Activated T-helper 17 cell treated with anti-CD3 and anti-CD28 coated beads, Interleukin-2, amount 50 U/mL, for 72 hours (primary cell): ENCODE measurements at regions not wholly inside any gene's neighbourhood (a gene's known extent, or its start where the extent isn't known, plus 50 kb on each side); places are given as distances from the start of the nearest gene placed in this dataset.
"Not testable (repeated sequence)": the region's sequence is repeated elsewhere in the genome, so short reads cannot be mapped to it uniquely, and the experiment has no call there.

Experiments used
- ATAC-seq: fragments of 150-1000 bp; cut with Tn5 transposase; replicated peaks from 2 replicates; pipeline ENCODE4 v1.10.0; 2021; ENCODE audit warnings: mild to moderate bottlenecking, moderate library complexity
- H3K27ac Mint-ChIP-seq: one replicate; pipeline ENCODE4 v1.8.0; 2022; ENCODE audit warnings: mixed read lengths
- H3K27me3 Mint-ChIP-seq: one replicate; pipeline ENCODE4 v1.8.0; 2022; ENCODE audit warnings: mixed read lengths
- H3K36me3 Mint-ChIP-seq: one replicate; pipeline ENCODE4 v1.8.0; 2022; ENCODE audit warnings: low read depth, mild to moderate bottlenecking, mixed read lengths
- H3K4me1 Mint-ChIP-seq: one replicate; pipeline ENCODE4 v1.8.0; 2022; ENCODE audit warnings: mixed read lengths
- H3K4me3 Mint-ChIP-seq: one replicate; pipeline ENCODE4 v1.8.0; 2022; ENCODE audit warnings: mild to moderate bottlenecking, mixed read lengths
- H3K9me3 Mint-ChIP-seq: one replicate; pipeline ENCODE4 v1.8.0; 2022; ENCODE audit warnings: mixed read lengths

DNA sequence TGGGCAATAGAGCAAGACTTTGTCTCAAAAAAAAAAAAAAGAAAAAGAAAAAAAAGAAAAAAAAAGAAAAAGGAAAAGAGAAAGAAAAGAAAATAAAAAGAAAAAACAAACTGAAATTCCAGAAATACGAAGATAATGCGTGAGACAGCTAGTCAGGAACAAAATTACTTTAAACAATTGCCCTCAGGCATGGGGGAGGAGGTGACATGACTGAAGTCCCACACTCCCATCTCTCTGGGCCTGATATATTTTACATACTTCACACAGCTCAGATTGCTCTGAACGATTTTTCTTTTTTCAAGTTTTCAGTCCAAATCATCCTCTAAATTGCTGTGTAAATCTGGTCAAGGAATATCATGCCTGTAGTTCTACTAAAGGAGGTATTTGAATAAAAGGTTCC, 409.5 kb upstream of the DEPDC1 start:
- no peak for ATAC-seq
- Mint-ChIP-seq H3K27me3 (no peaks in the 10 kb centered on the region), H3K36me3 (no peaks in the 10 kb centered on the region), H3K4me3 (no peak overlapping the region), H3K9me3 (peaks cover 9% of the 10 kb centered on the region), H3K4me1 (no peaks in the 10 kb centered on the region), H3K27ac (no peak overlapping the region)

DNA sequence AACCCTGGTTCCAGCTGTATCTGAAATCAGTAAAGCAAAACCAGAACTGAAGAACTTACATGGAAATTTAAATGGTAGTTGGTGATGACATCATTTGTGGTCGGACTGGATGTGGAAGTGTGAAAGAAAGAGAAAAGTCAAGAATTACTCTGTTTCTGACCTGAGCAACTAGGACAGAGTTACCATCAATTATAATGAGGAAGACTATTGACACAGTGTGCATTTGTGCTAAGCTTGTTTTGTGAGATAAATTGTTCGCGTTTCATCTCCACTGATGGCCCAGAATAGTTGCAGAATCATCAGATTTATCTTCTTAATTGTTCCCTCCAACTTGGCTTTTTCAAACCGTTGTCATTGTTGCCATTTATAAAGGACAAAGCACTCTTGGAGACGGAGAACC, 410.6 kb upstream of the DEPDC1 start:
- Mint-ChIP-seq H3K36me3 (no peaks in the 10 kb centered on the region), H3K4me1 (no peaks in the 10 kb centered on the region), H3K27ac (no peak overlapping the region), H3K27me3 (no peaks in the 10 kb centered on the region), H3K9me3 (peaks cover 13% of the 10 kb centered on the region), H3K4me3 (no peak overlapping the region)
- no peak for ATAC-seq

DNA sequence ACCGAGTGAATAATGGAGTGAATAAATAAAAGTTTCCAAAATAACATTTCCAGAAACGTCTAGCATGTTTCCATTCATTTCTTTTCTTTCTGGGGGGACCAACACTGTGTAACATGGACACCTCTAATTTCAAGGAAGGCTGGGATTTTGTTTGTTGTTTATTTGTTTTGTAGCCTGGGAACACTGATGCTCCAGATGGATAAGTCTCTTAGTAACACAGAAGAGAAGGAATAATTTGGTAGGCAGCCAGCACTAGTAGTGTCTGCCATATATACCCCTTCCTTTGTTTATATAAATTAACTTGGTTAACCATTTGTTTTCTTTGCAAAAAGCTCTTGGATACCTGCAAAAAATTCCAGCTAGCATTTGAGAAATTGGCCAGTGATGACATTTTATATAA, 411.4 kb upstream of the DEPDC1 start:
- Mint-ChIP-seq H3K4me1 (no peaks in the 10 kb centered on the region), H3K36me3 (no peaks in the 10 kb centered on the region), H3K9me3 (peaks cover 15% of the 10 kb centered on the region), H3K27me3 (no peaks in the 10 kb centered on the region), H3K27ac (no peak overlapping the region), H3K4me3 (no peak overlapping the region)
- ATAC-seq: no peak

DNA sequence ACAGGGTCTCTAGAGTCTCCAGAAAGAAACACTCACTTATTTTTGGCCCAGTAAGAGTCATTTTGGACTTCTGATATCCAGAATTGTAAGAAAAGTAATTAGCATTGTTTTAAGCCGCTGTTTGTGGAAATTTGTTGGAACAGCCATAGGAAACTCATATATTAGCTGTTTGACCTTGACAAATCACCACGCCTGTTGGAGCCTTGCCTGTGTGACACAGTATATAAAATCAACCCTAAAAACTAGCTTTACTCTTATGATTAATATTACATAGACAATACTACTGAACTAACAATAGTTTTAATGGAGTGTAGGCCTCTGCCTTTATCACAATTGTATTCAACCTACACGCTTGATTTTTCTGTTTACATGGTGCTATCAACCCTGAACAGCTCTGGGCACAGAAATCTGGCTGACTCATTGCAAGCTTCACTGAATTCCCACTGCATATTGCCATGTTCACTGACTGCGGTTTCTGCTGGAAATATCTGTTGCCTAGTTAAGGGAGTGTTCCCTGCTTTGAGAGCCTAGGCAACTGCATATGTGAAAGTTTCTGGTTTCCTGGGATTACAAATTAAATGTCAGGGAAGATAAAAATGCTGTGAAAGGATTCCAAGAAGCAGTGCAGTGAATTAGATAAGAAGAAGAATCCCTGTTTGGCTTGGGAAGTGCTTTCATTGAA, 419.5 kb upstream of the DEPDC1 start:
- Mint-ChIP-seq H3K27ac (no peak overlapping the region), H3K4me3 (no peak overlapping the region), H3K9me3 (peaks cover 23% of the 10 kb centered on the region), H3K27me3 (no peaks in the 10 kb centered on the region), H3K36me3 (no peaks in the 10 kb centered on the region), H3K4me1 (no peaks in the 10 kb centered on the region)
- no peak for ATAC-seq

GRCh38 chr1:68917456-68917855, 420.6 kb upstream of the DEPDC1 start:
- no peak for ATAC-seq
- no peaks in the 10 kb centered on the region for H3K27me3 Mint-ChIP-seq
- H3K4me1 Mint-ChIP-seq: no peaks in the 10 kb centered on the region
- no peak overlapping the region for H3K4me3 Mint-ChIP-seq
- no peaks in the 10 kb centered on the region for H3K36me3 Mint-ChIP-seq
- peaks cover 19% of the 10 kb centered on the region for H3K9me3 Mint-ChIP-seq
- no peak overlapping the region for H3K27ac Mint-ChIP-seq

GRCh38 chr1:68918563-68918962, 421.7 kb upstream of the DEPDC1 start:
- no peak for ATAC-seq
- no peak overlapping the region for H3K27ac Mint-ChIP-seq
- H3K9me3 Mint-ChIP-seq: peaks cover 14% of the 10 kb centered on the region

DNA sequence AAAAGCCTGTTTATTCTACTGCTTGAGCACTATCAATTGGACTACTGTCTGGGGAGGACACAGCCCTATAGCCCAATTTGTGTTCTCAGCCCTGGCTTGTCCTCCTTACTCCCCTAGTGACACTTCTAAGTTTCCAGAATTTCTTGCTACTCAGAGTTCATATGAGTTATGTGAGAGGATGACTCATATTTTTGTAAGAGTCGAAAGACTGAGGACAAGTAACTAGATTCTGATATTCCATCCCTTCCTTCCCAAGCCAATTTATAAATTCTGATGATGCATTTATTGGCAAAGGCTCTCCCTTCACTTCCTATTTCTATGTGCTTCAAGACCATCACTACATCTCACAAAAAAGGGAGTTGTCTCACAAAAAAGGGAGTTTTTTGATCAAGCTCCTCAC, 422.2 kb upstream of the DEPDC1 start:
- no peak overlapping the region for H3K27ac Mint-ChIP-seq
- peaks cover 14% of the 10 kb centered on the region for H3K9me3 Mint-ChIP-seq
- no peak for ATAC-seq
- H3K4me1 Mint-ChIP-seq: no peaks in the 10 kb centered on the region
- no peaks in the 10 kb centered on the region for H3K27me3 Mint-ChIP-seq
- H3K4me3 Mint-ChIP-seq: no peak overlapping the region
- H3K36me3 Mint-ChIP-seq: no peaks in the 10 kb centered on the region

More at GRCh38 chr1:68918563-68918962, 421.7 kb upstream of the DEPDC1 start:
- Mint-ChIP-seq H3K36me3 (no peaks in the 10 kb centered on the region), H3K4me3 (no peak overlapping the region), H3K4me1 (no peaks in the 10 kb centered on the region), H3K27me3 (no peaks in the 10 kb centered on the region)

- ATAC-seq, H3K27ac Mint-ChIP-seq, H3K36me3 Mint-ChIP-seq, H3K9me3 Mint-ChIP-seq, H3K4me1 Mint-ChIP-seq, H3K27me3 Mint-ChIP-seq, H3K4me3 Mint-ChIP-seq: not testable (repeated sequence)
Measured at GRCh38 chr1:68923475-68924088, 426.7 kb upstream of the DEPDC1 start.

DNA sequence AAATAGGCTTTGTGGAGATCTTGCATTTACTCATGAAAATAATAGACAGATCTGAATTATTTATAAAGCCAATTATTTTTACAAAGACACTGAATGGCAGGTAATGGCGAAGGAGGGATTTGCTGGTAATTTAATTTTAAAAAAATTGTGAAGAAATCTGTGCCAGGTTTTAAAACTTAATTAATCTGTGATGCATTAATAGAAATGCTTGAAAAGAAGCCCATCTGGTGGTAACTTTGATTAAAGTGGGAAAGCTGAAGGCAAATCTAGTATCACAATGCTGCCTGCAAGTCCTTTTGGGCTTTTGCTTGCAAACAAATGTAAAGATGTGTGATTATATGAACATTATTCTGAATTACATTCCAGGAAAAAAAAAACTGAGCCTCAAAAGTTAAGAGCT, 433.2 kb upstream of the DEPDC1 start:
- Mint-ChIP-seq H3K27me3 (no peaks in the 10 kb centered on the region), H3K9me3 (peaks cover 3% of the 10 kb centered on the region), H3K4me3 (no peak overlapping the region), H3K36me3 (no peaks in the 10 kb centered on the region), H3K27ac (no peak overlapping the region), H3K4me1 (no peaks in the 10 kb centered on the region)
- no peak for ATAC-seq

GRCh38 chr1:68936530-68936929, 439.6 kb upstream of the DEPDC1 start:
- Mint-ChIP-seq H3K27me3 (no peaks in the 10 kb centered on the region), H3K27ac (no peak overlapping the region), H3K36me3 (no peaks in the 10 kb centered on the region), H3K4me3 (no peak overlapping the region), H3K9me3 (peaks cover 12% of the 10 kb centered on the region), H3K4me1 (no peaks in the 10 kb centered on the region)
- ATAC-seq: no peak

- H3K27me3 Mint-ChIP-seq: no peaks in the 10 kb centered on the region
- ATAC-seq: no peak
- H3K4me1 Mint-ChIP-seq: no peaks in the 10 kb centered on the region
- H3K4me3 Mint-ChIP-seq: no peak overlapping the region
- no peaks in the 10 kb centered on the region for H3K36me3 Mint-ChIP-seq
- H3K9me3 Mint-ChIP-seq: peaks cover 9% of the 10 kb centered on the region
- H3K27ac Mint-ChIP-seq: no peak overlapping the region
Measured at GRCh38 chr1:68938051-68938666, 441.3 kb upstream of the DEPDC1 start.

DNA sequence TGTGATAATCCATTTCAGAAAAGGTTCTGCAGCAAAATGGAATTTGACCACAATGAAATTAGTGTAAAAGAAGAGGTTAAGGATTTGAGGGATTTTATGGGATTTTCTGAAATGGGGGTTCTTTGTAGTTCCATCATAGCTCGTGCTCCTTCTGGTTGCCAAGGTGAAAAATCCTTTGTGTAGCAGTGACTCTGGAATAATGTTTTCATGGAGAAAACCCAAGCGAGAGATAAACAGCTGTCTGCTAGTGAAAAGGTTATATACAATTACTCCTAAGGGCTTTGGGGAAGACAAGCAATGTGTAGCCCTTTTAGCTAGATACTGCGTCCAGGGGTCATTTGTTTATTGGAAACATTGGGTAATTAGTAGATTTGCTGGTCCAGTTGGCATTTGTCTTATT, 453.2 kb upstream of the DEPDC1 start:
- Mint-ChIP-seq H3K4me3 (no peak overlapping the region), H3K27ac (no peak overlapping the region), H3K27me3 (no peaks in the 10 kb centered on the region), H3K36me3 (no peaks in the 10 kb centered on the region), H3K9me3 (peaks cover 27% of the 10 kb centered on the region), H3K4me1 (no peaks in the 10 kb centered on the region)
- ATAC-seq: no peak

- H3K4me3 Mint-ChIP-seq: no peak overlapping the region
- no peak for ATAC-seq
- no peaks in the 10 kb centered on the region for H3K36me3 Mint-ChIP-seq
- no peaks in the 10 kb centered on the region for H3K27me3 Mint-ChIP-seq
- H3K27ac Mint-ChIP-seq: no peak overlapping the region
- H3K4me1 Mint-ChIP-seq: no peaks in the 10 kb centered on the region
- peaks cover 17% of the 10 kb centered on the region for H3K9me3 Mint-ChIP-seq
Measured at GRCh38 chr1:68953311-68953710, 456.4 kb upstream of the DEPDC1 start.

DNA sequence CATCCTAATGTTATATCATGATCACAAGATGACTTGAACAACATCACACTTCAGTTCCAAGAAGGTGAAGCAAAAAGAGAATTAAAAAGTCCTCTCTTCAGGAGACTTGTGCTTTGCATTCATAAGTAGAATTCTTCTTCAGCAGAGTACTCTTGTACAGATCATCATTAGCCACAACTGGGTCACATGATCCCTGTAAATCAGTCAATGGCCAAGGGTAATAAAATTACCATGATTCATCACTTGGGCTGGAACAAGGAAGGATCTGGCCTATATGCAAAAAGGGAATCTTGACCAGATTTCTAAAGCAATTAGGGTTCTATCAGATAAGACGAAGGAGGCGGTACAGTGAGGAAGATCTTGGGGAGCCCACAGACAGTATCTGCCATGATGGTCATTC, 458.0 kb upstream of the DEPDC1 start:
- no peaks in the 10 kb centered on the region for H3K4me1 Mint-ChIP-seq
- no peak for ATAC-seq
- H3K27ac Mint-ChIP-seq: no peak overlapping the region
- no peaks in the 10 kb centered on the region for H3K27me3 Mint-ChIP-seq
- H3K36me3 Mint-ChIP-seq: no peaks in the 10 kb centered on the region
- no peak overlapping the region for H3K4me3 Mint-ChIP-seq
- H3K9me3 Mint-ChIP-seq: peaks cover 17% of the 10 kb centered on the region

- no peak overlapping the region for H3K4me3 Mint-ChIP-seq
- no peaks in the 10 kb centered on the region for H3K27me3 Mint-ChIP-seq
- H3K4me1 Mint-ChIP-seq: no peaks in the 10 kb centered on the region
- H3K27ac Mint-ChIP-seq: no peak overlapping the region
- peaks cover 17% of the 10 kb centered on the region for H3K9me3 Mint-ChIP-seq
- no peaks in the 10 kb centered on the region for H3K36me3 Mint-ChIP-seq
- no peak for ATAC-seq
Measured at GRCh38 chr1:68955424-68955823, 458.5 kb upstream of the DEPDC1 start.
